NCI-H1694 treated with DMSO at 0.1 percent for 48 hours (cell line): ENCODE measurements at regions not wholly inside any gene's neighbourhood (a gene's known extent, or its start where the extent isn't known, plus 50 kb on each side); places are given as distances from the start of the nearest gene placed in this dataset.

ENCODE experiments used
- DNase-seq: peaks from one replicate; lab custom pipeline; 2025; lab: John Stamatoyannopoulos, UW

- DNase-seq: no peak
Measured at GRCh38 chr7:120164-120991, 72.0 kb upstream of the FAM20C start.

GRCh38 chr7:121002-121785 lies 71.2 kb upstream of the FAM20C start:
- DNase-seq: no peak

GRCh38 chr7:123237-123636 lies 69.1 kb upstream of the FAM20C start:
- DNase-seq: no peak

- DNase-seq: no peak
Measured at GRCh38 chr7:124130-124949, 68.0 kb upstream of the FAM20C start.

- DNase-seq: no peak
Measured at GRCh38 chr7:125061-125475, 67.3 kb upstream of the FAM20C start.

GRCh38 chr7:125661-126060 lies 66.7 kb upstream of the FAM20C start:
- no peak for DNase-seq

GRCh38 chr7:126368-126767 lies 66.0 kb upstream of the FAM20C start:
- no peak for DNase-seq

- no peak for DNase-seq
Measured at GRCh38 chr7:127064-127598, 65.2 kb upstream of the FAM20C start.

- DNase-seq: no peak
Measured at GRCh38 chr7:128171-129080, 63.9 kb upstream of the FAM20C start.

- DNase-seq: peak; percentile 52
Measured at GRCh38 chr7:129366-130221, 62.8 kb upstream of the FAM20C start.

GRCh38 chr7:130222-130572 lies 62.2 kb upstream of the FAM20C start:
- DNase-seq: no peak

- no peak for DNase-seq
Measured at GRCh38 chr7:130875-131780, 61.2 kb upstream of the FAM20C start.

- DNase-seq: peak; percentile 15
Measured at GRCh38 chr7:131781-132482, 60.4 kb upstream of the FAM20C start.

- no peak for DNase-seq
Measured at GRCh38 chr7:132899-133298, 59.5 kb upstream of the FAM20C start.

GRCh38 chr7:133470-133869 lies 58.9 kb upstream of the FAM20C start:
- no peak for DNase-seq

GRCh38 chr7:134029-134428 lies 58.3 kb upstream of the FAM20C start:
- no peak for DNase-seq

- no peak for DNase-seq
Measured at GRCh38 chr7:134561-135256, 57.7 kb upstream of the FAM20C start.

- DNase-seq: no peak
Measured at GRCh38 chr7:135257-135653, 57.1 kb upstream of the FAM20C start.
